PC-3 (cell line): ENCODE measurements at regions not wholly inside any gene's neighbourhood (a gene's known extent, or its start where the extent isn't known, plus 50 kb on each side); places are given as distances from the start of the nearest gene placed in this dataset.

Experiments used
- ATAC-seq: fragments of 200-7000 bp; cut with Tn5 transposase; 2 replicates; pipeline ENCODE4 v1.9.1; 2020; ENCODE audit warnings: mild to moderate bottlenecking, moderate library complexity
- BruUV-seq: library from RNA; stranded (reverse); fragments of 400-500 nt; replicated peaks from 2 replicates; lab custom pipeline; 2021; lab: Mats Ljungman, UMichigan
- CTCF ChIA-PET: fragments of 300-600 bp; sonication (Branson Sonifier 250); formaldehyde crosslinking; loops from one replicate; lab custom pipeline; 2022; ENCODE audit warnings: antibody characterized with exemption; lab: Charles Lee
- POLR2A ChIA-PET: fragments of 300-600 bp; sonication (Branson Sonifier 250); formaldehyde crosslinking; loops from one replicate; lab custom pipeline; 2022; ENCODE audit warnings: antibody characterized with exemption; ENCODE audit not compliant: unreplicated experiment; lab: Charles Lee
- DNase-seq: peaks from one replicate; pipeline ENCODE4 v3.0.0-alpha.2; 2015
- H2AFZ ChIP-seq: fragments of 300-600 bp; sonication (generic); 2 replicates; pipeline ENCODE4 v1.6.0; 2016; ENCODE audit warnings: antibody characterized with exemption, low read length
- H3F3A ChIP-seq: fragments of 300-600 bp; sonication (generic); one replicate; pipeline ENCODE4 v1.6.0; 2017; ENCODE audit warnings: antibody characterized with exemption, low read length, control low read depth, mild to moderate bottlenecking; ENCODE audit not compliant: unreplicated experiment
- H3K27ac ChIP-seq: fragments of 300-600 bp; sonication (generic); 2 replicates; pipeline ENCODE4 v1.5.1; 2016; ENCODE audit warnings: mild to moderate bottlenecking, low read length
- H3K27me3 ChIP-seq: fragments of 300-600 bp; sonication (generic); 2 replicates; pipeline ENCODE4 v1.6.1; 2016; ENCODE audit warnings: low read length, mixed read lengths
- H3K36me3 ChIP-seq: fragments of 300-600 bp; sonication (generic); 2 replicates; pipeline ENCODE4 v1.6.1; 2016; ENCODE audit warnings: low read depth, mixed run types, low read length, mixed read lengths
- H3K4me1 ChIP-seq: fragments of 300-600 bp; sonication (generic); 2 replicates; pipeline ENCODE4 v1.5.1; 2016; ENCODE audit warnings: low read length; ENCODE audit not compliant: insufficient read depth
- H3K4me2 ChIP-seq: fragments of 300-600 bp; sonication (generic); 2 replicates; pipeline ENCODE4 v1.6.0; 2016; ENCODE audit warnings: low read length
- H3K4me3 ChIP-seq: fragments of 300-600 bp; sonication (generic); 2 replicates; pipeline ENCODE4 v1.5.1; 2016; ENCODE audit warnings: mild to moderate bottlenecking, low read length, mixed read lengths
- H3K79me2 ChIP-seq: fragments of 300-600 bp; sonication (generic); 2 replicates; pipeline ENCODE4 v1.6.1; 2017; ENCODE audit warnings: low read length, mixed read lengths
- H3K9ac ChIP-seq: fragments of 300-600 bp; sonication (generic); 2 replicates; pipeline ENCODE4 v1.6.0; 2016; ENCODE audit warnings: mild to moderate bottlenecking, low read length
- H3K9me2 ChIP-seq: fragments of 300-600 bp; sonication (generic); replicated peaks from 2 replicates; pipeline ENCODE4 v1.6.1; 2016; ENCODE audit warnings: mixed run types, low read length, mixed read lengths
- H3K9me3 ChIP-seq: fragments of 300-600 bp; sonication (generic); 2 replicates; pipeline ENCODE4 v1.6.1; 2016; ENCODE audit warnings: low read length, mixed read lengths
- H4K20me1 ChIP-seq: fragments of 300-600 bp; sonication (generic); 2 replicates; pipeline ENCODE4 v1.6.1; 2016; ENCODE audit warnings: low read length, mixed read lengths
- EZH2 ChIP-seq: fragments of 300-600 bp; sonication (generic); IDR thresholded peaks from one replicate; pipeline ENCODE4 v1.6.1; 2017; ENCODE audit warnings: antibody characterized with exemption, mild to moderate bottlenecking, low read length; ENCODE audit not compliant: unreplicated experiment
- EZH2phosphoT487 ChIP-seq: fragments of 300-600 bp; sonication (generic); IDR thresholded peaks from 2 replicates; pipeline ENCODE4 v1.6.1; 2018; ENCODE audit warnings: mild to moderate bottlenecking, antibody characterized with exemption, low read length, borderline replicate concordance
- intact Hi-C: fragments of 100-400 bp; cut with micrococcal nuclease; formaldehyde crosslinking; loops from 2 replicates; pipeline ENCODE4 v1.9.0; 2023
- TF ChIP-seq, protein P1 (sequence below): fragments of 300-600 bp; sonication (generic); conservative IDR thresholded peaks from 2 replicates; pipeline ENCODE4 v1.5.1; 2017; ENCODE audit warnings: antibody characterized with exemption, low read depth, mild to moderate bottlenecking, low read length

DNA sequence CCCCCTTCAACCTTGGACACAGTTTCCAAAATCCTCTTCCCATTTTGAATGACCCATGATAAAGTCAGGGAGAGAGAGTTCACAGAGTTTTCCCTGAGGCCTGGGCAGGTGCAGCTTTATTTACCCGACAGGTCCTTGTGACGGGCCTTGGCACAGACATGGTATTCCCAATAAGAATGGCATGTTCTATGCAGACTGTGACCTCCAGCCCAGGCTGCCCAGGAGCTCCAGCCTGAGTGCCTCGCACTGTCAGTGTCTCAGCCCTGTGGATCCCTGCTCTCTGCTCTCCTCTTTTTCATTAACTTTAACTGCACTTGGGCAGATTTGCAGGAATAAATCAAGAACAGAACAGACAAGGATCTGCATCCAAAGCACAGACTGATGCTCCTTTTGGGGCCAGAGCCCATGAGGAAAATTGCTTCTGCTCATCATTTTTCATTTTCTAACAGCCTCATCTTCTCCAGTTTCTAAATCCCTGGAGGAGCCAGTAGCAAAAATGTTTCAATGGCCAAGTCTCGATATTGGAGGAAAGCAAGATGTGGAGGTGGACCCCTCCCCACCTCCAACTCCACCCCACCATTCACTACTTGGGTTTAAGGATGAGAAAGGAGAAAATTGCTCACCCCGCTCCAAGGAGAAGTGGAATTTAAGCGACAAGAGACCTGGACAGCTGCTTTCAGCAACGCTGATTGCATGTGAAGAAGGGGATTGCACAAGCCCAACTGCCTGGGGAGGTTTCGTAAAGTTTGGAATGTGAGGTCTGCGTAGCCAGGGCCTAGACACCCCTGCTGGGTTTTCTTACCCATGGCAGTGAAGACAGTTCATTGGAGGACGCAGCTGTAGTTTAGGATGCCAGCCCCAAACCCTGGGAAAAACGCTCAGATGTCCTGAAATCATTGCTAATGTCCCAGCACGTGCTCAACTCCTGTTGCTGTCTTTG lies 225.9 kb downstream of the WDR11 start:
- Histone ChIP-seq H3K4me1 (no peaks in the 10 kb centered on the region), H3K27me3 (peaks cover 46% of the 10 kb centered on the region), H3K9me3 (no peaks in the 10 kb centered on the region), H3K36me3 (no peaks in the 10 kb centered on the region), H3K79me2 (no peaks in the 10 kb centered on the region), H4K20me1 (no peaks in the 10 kb centered on the region), H2AFZ (no peak overlapping the region), H3K27ac (no peak overlapping the region), H3K4me3 (no peak overlapping the region), H3K4me2 (no peak overlapping the region), H3K9ac (no peak overlapping the region), H3F3A (no peaks in the 10 kb centered on the region), H3K9me2 (no peaks in the 10 kb centered on the region)
- TF ChIP-seq EZH2phosphoT487 (no peak), EZH2 (no peak)
- TF ChIP-seq, protein P1, sequence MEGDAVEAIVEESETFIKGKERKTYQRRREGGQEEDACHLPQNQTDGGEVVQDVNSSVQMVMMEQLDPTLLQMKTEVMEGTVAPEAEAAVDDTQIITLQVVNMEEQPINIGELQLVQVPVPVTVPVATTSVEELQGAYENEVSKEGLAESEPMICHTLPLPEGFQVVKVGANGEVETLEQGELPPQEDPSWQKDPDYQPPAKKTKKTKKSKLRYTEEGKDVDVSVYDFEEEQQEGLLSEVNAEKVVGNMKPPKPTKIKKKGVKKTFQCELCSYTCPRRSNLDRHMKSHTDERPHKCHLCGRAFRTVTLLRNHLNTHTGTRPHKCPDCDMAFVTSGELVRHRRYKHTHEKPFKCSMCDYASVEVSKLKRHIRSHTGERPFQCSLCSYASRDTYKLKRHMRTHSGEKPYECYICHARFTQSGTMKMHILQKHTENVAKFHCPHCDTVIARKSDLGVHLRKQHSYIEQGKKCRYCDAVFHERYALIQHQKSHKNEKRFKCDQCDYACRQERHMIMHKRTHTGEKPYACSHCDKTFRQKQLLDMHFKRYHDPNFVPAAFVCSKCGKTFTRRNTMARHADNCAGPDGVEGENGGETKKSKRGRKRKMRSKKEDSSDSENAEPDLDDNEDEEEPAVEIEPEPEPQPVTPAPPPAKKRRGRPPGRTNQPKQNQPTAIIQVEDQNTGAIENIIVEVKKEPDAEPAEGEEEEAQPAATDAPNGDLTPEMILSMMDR, result no peak
- DNase-seq (no peak), ATAC-seq (no peak)
- CTCF ChIA-PET, result no interaction called here
- POLR2A ChIA-PET, result no interaction called here
- intact Hi-C loops, result no loop called here
- BruUV-seq, result no TSS peak

DNA sequence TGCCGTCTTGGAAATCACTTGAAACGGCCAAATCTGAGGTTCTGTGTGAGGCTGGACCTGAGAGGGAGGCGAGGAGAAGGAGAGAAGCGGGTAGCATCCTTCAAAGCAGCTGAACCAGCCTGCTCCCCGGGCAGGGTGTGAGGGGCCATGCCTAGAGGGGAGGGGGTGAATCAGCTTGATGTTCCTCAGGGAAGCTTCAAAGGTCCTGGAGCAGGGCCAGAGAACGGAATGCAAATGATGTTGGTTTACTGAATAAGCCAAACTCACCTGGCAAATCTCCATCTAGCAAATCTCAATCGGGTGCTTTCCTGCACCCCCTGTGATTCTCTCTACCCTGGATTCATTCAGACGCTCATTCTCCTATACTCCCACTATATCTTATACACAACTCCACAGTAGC lies 226.9 kb downstream of the WDR11 start:
- CTCF ChIA-PET, result no interaction called here

More for the DNA sequence above, 226.9 kb downstream of the WDR11 start:
- H3K9me2 ChIP-seq, result no peaks in the 10 kb centered on the region
- no peak overlapping the region for H3K4me3 ChIP-seq
- intact Hi-C loops, result no loop called here
- H3K9me3 ChIP-seq, result no peaks in the 10 kb centered on the region
- no peaks in the 10 kb centered on the region for H3F3A ChIP-seq
- H4K20me1 ChIP-seq, result no peaks in the 10 kb centered on the region
- H3K27me3 ChIP-seq, result peaks cover 56% of the 10 kb centered on the region
- no peak overlapping the region for H3K4me2 ChIP-seq
- ATAC-seq, result no peak
- POLR2A ChIA-PET, result no interaction called here
- H3K36me3 ChIP-seq, result no peaks in the 10 kb centered on the region
- H3K4me1 ChIP-seq, result no peaks in the 10 kb centered on the region
- H3K79me2 ChIP-seq, result no peaks in the 10 kb centered on the region
- DNase-seq, result peak; percentile 10
- H3K27ac ChIP-seq, result no peak overlapping the region
- BruUV-seq, result no TSS peak
- no peak for TF ChIP-seq EZH2phosphoT487
- TF ChIP-seq EZH2, result no peak
- TF ChIP-seq, protein P1, result no peak
- H2AFZ ChIP-seq, result no peak overlapping the region
- H3K9ac ChIP-seq, result no peak overlapping the region
